Hematopoietic multipotent progenitor cell (in vitro differentiated cells): ENCODE measurements at regions not wholly inside any gene's neighbourhood (a gene's known extent, or its start where the extent isn't known, plus 50 kb on each side); places are given as distances from the start of the nearest gene placed in this dataset.
"Not testable (repeated sequence)": the region's sequence is repeated elsewhere in the genome, so short reads cannot be mapped to it uniquely, and the experiment has no call there.

ENCODE experiments used
- DNase-seq, 3 donors: peaks; one replicate each; pipeline ENCODE4 v3.0.0-alpha.2; 2011 to 2015; ENCODE audit warnings: low read depth in 2 of 3, low spot score in 2 of 3

DNA sequence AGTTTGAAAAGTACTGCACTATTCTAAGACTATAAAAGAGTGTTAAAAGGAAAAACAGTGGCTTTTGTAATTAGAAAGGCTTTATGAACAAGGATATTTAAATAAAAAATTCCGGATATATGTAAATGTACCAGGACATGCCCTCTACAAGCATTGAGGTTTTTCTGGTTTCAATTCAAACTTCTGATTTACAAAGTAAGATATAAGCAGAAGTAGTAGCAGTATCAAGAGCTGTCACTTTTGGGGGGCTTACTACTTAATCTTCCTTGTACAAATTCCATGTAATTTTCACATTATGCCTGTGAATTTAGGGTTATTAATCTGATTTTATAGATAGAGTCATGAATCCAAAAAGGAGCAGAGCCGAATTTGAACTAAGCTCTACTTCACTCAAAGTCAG lies 170.3 kb upstream of the ATP2B1 start:
- no peak for DNase-seq

GRCh38 chr12:89878327-89878726 lies 169.7 kb upstream of the ATP2B1 start:
- DNase-seq: no peak

DNA sequence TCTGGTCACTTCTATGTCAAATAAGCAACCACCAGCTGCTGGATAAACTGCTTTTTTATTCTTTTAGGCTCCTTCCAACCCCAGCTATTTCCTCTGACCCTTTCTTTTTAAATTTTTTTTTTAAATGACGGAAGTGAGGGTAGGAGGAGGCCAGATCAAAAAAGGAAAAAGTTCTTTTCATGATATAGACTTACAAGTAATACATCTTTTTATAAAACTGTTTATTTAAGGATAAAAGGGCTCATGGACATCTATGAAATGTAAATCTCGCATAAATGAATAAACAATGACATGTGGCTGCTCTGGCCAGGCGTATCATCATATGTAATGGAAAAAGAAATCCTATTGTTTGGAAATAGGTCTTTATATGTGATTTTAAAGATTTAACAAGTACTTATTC lies 169.0 kb upstream of the ATP2B1 start:
- DNase-seq: no peak

- no peak for DNase-seq
These were observed 168.5 kb upstream of the ATP2B1 start for GRCh38 chr12:89877136-89877535.

DNA sequence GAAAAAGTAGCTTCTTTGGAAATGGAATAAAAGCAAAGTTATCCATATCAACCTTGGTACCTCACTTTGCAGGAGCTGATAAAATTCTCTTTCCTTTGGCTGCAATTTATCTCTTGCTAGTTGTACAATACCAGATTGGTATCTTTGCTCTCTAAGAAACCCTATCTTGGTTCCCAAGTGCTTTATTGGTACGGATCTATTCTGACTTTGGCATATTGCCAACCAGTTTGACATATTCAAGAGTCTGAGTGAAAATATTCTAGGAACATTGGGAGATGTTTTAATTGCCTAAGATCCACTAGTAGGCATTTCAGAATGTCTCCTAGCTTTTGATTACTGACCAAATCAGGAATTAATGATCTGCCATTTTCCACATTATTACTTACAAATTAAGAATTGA lies 167.2 kb upstream of the ATP2B1 start:
- no peak for DNase-seq

DNA sequence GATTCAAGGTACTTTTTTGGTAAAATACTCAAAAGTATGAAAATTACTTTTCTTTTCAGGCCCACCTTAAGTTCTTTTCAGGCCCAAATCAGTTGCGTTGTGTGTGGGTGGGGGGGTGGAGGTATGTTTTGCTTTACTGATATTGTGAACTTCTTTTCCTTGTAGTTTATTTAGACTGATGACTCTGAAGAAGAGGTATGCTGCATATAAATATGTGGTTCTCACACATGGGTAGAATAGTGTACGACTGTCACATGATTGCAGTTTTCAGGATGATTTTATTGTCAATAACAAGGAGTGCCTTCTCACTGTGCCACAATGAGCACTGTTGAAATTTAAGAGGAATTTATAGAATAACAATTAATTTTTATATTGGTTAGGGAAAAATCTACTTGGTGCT lies 166.6 kb upstream of the ATP2B1 start:
- no peak for DNase-seq

GRCh38 chr12:89874146-89874545 lies 165.5 kb upstream of the ATP2B1 start:
- DNase-seq: no peak

DNA sequence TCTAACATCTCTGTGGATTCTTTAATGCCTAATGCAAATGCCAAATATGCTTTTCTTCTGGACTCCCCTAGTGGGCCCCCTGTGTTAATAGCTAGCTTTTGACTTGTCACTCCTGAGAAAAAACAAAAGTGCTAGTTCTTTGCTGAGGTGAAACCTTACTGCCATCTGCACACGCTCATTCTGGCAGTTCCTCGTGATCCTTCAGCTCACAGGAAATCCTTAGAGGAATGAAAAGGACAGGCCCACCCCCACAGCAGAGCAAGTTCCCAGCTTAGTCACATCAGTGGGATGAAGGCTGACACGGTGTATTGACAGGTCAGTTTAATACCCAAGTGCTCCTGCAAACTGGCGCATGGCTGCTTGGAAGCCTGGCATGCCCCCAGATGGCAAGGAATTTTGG lies 165.1 kb upstream of the ATP2B1 start:
- DNase-seq: peak in 1 of 3 donors; percentile 58

DNA sequence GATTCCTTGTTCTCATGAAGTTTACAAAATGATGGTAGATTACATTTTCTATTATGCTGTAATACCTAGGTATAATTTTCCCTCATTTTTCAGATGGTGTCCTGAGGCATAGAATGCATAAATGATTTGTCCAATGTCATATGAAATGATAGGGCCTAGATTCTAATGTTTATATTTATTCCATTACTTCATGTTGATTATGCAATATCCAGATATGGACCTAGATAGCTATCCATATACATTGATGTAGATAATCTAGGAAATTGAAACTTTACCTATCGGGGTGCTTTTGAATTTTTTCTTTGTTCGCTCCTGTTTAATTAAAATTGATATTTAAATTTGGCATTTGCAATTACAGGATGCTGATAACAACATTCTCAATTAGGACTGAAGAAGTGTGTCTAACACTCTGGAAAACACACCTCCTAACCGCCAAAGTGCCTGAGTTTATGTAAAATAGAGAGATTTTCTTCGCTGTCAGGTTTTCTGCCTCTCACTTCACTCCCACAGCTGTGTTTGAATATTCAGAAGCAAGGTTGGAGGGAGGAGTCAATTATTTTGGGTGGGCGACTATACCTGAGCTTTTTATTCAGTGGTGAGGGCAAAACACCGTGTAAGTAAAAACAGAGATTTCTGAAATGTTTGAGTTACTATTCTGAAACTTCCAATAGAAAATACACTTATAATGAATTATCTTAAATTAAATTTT lies 164.4 kb upstream of the ATP2B1 start:
- no peak for DNase-seq

- DNase-seq: no peak
These were observed 162.0 kb upstream of the ATP2B1 start for GRCh38 chr12:89870413-89871184.

- not testable (repeated sequence) for DNase-seq
These were observed 159.0 kb upstream of the ATP2B1 start for GRCh38 chr12:89867611-89868010.

DNA sequence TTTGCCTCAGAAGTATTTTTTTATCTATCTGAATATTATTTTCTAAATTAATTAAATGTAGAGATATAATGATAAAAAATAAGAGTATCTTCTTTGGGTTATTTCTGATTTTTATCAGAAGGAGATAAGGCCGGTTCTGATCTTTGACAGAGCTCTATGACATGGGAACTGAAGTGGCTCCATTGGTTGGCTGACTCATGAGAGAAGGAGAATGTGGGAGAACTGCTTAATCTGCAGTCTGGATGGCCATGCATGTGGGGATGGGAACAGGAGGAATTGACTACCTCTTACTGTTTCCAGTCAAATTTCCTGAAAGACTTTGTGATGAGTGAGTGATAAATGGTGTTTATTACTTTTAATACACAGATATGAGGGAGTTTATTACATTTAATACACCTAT lies 155.8 kb upstream of the ATP2B1 start:
- DNase-seq: no peak

DNA sequence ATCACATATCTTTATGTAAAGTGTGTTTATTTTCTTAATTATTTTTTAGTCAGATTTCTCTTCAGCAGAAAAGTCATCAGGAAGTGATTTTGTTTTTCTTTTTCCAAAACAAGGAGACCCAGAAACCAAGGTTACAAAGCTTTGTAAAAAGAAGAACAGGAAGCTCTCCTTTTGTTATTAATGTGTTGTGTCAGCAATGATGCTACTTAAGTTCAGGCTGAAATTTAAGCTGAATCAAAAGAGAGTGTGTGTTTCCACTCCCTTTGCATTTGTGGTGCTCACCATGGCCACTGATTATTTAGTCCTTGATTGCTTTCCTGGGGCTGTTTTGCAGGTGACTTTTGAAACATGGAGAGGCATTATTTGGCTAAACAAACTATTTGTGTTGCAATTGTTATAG lies 155.3 kb upstream of the ATP2B1 start:
- peak in 2 of 3 donors; percentile 22 to 87 for DNase-seq

DNA sequence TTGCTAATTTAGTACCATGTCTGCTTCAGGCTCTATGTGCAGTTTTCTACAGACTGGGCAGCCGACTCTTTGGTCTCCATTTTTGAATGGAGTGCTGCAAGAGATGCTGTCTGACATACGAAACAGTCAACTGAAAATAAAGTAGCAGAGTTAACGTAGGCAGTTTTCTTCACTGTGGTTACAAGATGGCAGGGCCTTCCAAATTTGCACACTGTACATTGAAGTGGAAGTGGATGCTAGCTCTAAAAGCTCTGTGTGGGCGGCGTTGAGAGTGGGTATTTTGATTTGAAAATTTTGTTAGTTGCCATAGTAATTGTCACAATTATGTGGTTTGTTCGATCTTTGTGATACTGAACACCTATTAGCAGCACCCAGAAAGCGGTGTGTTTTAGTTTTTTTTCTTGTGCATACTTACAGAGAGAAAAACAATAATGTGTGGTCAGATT lies 154.9 kb upstream of the ATP2B1 start:
- peak in 1 of 3 donors; percentile 61 for DNase-seq

- DNase-seq: peak; percentile 23 to 93 (median 82)
These were observed 154.1 kb upstream of the ATP2B1 start for GRCh38 chr12:89862511-89863445.

DNA sequence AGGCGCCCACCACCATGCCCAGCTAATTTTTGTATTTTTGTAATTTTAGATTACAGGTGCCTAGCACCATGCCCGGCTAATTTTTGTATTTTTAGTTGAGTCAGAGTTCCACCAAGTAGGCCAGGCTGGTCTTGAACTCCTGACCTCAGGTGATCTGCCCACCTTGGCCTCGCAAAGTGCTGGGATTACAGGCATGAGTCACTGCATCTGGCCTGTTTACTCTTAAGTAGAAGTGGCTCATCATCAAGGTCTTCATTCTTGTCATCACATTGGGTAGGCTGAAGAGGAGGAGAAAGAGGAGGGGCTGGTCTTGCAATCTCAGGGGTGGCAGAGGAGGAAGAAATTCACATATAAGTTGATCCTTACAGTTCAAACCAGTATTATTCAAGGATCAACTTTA lies 152.4 kb upstream of the ATP2B1 start:
- no peak for DNase-seq

- no peak for DNase-seq
These were observed 151.0 kb upstream of the ATP2B1 start for GRCh38 chr12:89859508-89860220.

- DNase-seq: no peak
These were observed 150.1 kb upstream of the ATP2B1 start for GRCh38 chr12:89858718-89859117.

DNA sequence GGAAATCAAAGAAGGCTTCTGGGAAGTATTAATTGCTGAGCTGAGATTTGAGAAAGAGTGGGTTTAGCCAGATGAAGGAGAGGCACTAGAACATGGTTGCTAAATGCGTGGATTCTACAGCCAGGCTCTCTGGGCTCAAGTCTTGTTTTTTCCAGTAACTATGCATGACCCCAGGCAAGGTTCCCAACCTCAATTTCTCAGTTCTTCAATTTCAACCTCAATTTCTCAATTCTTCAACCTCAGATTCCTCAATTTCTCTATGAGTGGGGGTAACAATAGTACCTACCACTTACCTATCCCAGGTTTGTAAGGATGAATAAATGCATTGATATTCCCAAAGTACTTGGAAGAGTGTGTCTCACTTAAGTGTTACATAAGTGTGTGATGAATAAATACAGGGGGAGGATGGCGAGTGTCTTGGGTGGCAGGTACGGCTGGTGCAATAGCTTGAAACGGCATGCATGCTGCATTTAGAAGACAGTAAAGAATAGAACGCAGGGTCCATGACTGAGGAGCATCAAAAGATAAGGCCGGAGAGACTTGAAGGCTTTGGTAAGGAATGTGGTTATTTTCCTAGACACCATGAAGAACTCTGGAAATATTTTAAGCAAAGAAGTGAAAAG lies 149.1 kb upstream of the ATP2B1 start:
- DNase-seq: no peak

- peak in 2 of 3 donors; percentile 80 to 87 for DNase-seq
These were observed 147.8 kb upstream of the ATP2B1 start for GRCh38 chr12:89856431-89856830.
